Endothelial cell of umbilical vein (primary cell): ENCODE measurements at regions not wholly inside any gene's neighbourhood (a gene's known extent, or its start where the extent isn't known, plus 50 kb on each side); places are given as distances from the start of the nearest gene placed in this dataset.

Source experiments
- BruUV-seq: library from RNA; stranded (reverse); fragments of 400-500 nt; replicated peaks from 2 replicates; lab custom pipeline; 2021; lab: Mats Ljungman, UMichigan
- CTCF ChIA-PET: fragments of 300-600, 350-600 bp; sonication (Branson Sonifier 250); formaldehyde crosslinking; loops from one replicate; lab custom pipeline; 2021; ENCODE audit warnings: antibody characterized with exemption, inconsistent platforms; lab: Charles Lee
- POLR2A ChIA-PET: fragments of 300-600, 350-600 bp; sonication (Branson Sonifier 250); formaldehyde crosslinking; loops from one replicate; lab custom pipeline; 2021; ENCODE audit warnings: antibody characterized with exemption, inconsistent platforms; lab: Charles Lee
- DNase-seq: peaks from one replicate; pipeline ENCODE4 v3.0.0-alpha.2; 2011; ENCODE audit warnings: low read depth, low spot score
- FAIRE-seq: peaks from 2 replicates; lab custom pipeline; 2011; peaks lifted over from hg19 to GRCh38; lab: Jason Lieb, UNC
- H2AFZ ChIP-seq: 2 replicates; pipeline ENCODE4 v1.6.0; 2012; ENCODE audit warnings: low read depth, low read length, control low read depth, inconsistent platforms
- H3K27ac ChIP-seq: 2 replicates; pipeline ENCODE4 v1.5.1; 2011; ENCODE audit warnings: low read depth, mild to moderate bottlenecking, control low read depth, low read length, moderate library complexity; ENCODE audit not compliant: insufficient read depth
- H3K27me3 ChIP-seq, 2 experiments: 2 replicates each; pipeline versions ENCODE4 v1.6.0 to v1.6.1; 2011; ENCODE audit warnings: low read length in 2 of 2, mixed read lengths in 1 of 2; ENCODE audit not compliant: control insufficient read depth in 2 of 2, insufficient read depth in 2 of 2
- H3K36me3 ChIP-seq, 2 experiments: 2 replicates in 1 of 2; 3 replicates in 1 of 2; pipeline ENCODE4 v1.5.1; 2011; ENCODE audit warnings: low read length in 2 of 2, mild to moderate bottlenecking in 1 of 2, moderate library complexity in 1 of 2; ENCODE audit not compliant: control insufficient read depth in 2 of 2, insufficient read depth in 2 of 2; ENCODE audit errors: extremely low read depth in 1 of 2
- H3K4me1 ChIP-seq: 3 replicates; pipeline ENCODE4 v1.5.1; 2011; ENCODE audit warnings: mild to moderate bottlenecking, low read length; ENCODE audit not compliant: control insufficient read depth, insufficient read depth; ENCODE audit errors: extremely low read depth
- H3K4me2 ChIP-seq: 2 replicates; pipeline ENCODE4 v1.6.1; 2011; ENCODE audit warnings: low read length, control low read depth, mixed read lengths; ENCODE audit not compliant: insufficient read depth
- H3K4me3 ChIP-seq, 3 experiments: fragments of 200-600 bp in 1 of 3; sonication (generic), shearing (Covaris generic) in 1 of 3; replicated peaks in 1 of 3; 2 replicates each; pipeline ENCODE4 v1.5.1; 2011 to 2016; ENCODE audit warnings: control low read depth in 3 of 3, low read length in 3 of 3, mild to moderate bottlenecking in 2 of 3, inconsistent platforms in 1 of 3, low read depth in 1 of 3, moderate library complexity in 1 of 3; ENCODE audit not compliant: insufficient read depth in 1 of 3
- H3K79me2 ChIP-seq: 2 replicates; pipeline ENCODE4 v1.6.0; 2012; ENCODE audit warnings: low read length, inconsistent platforms; ENCODE audit not compliant: control insufficient read depth, insufficient read depth
- H3K9ac ChIP-seq: replicated peaks from 2 replicates; pipeline ENCODE3; 2011; ENCODE audit warnings: low read length, control low read depth; ENCODE audit not compliant: insufficient read depth; ENCODE audit errors: extremely low read depth
- H3K9me1 ChIP-seq: replicated peaks from 3 replicates; pipeline ENCODE4 v1.6.0; 2011; ENCODE audit warnings: mild to moderate bottlenecking, low read length; ENCODE audit not compliant: control insufficient read depth, insufficient read depth; ENCODE audit errors: extremely low read depth
- H3K9me3 ChIP-seq: replicated peaks from 2 replicates; pipeline ENCODE4 v1.5.1; 2012; ENCODE audit warnings: low read length, inconsistent platforms; ENCODE audit not compliant: control insufficient read depth, insufficient read depth
- H4K20me1 ChIP-seq: replicated peaks from 2 replicates; pipeline ENCODE3; 2011; ENCODE audit warnings: mild to moderate bottlenecking, low read length; ENCODE audit not compliant: control insufficient read depth, insufficient read depth; ENCODE audit errors: extremely low read depth
- EZH2 ChIP-seq: IDR thresholded peaks from 2 replicates; pipeline ENCODE4 v1.6.1; 2012; ENCODE audit warnings: borderline replicate concordance, low read depth, mild to moderate bottlenecking, moderate library complexity, low read length, inconsistent platforms; ENCODE audit not compliant: severe bottlenecking
- FOS ChIP-seq: IDR thresholded peaks from 2 replicates; pipeline ENCODE4 v1.6.1; 2011; ENCODE audit warnings: mild to moderate bottlenecking, low read length, moderate library complexity, borderline replicate concordance; ENCODE audit not compliant: insufficient read depth
- GATA2 ChIP-seq: IDR thresholded peaks from 2 replicates; pipeline ENCODE4 v1.7.0; 2011; ENCODE audit warnings: low read depth, mild to moderate bottlenecking, moderate library complexity, mixed read lengths, low read length; ENCODE audit not compliant: insufficient read length, insufficient read depth
- JUN ChIP-seq: IDR thresholded peaks from 2 replicates; pipeline ENCODE4 v1.6.1; 2011; ENCODE audit warnings: borderline replicate concordance, low read depth; ENCODE audit not compliant: insufficient read length, insufficient read depth
- MYC ChIP-seq: IDR thresholded peaks from one replicate; pipeline ENCODE4 v1.6.1; 2011; ENCODE audit warnings: mild to moderate bottlenecking, low read depth, low read length
- POLR2A ChIP-seq: IDR thresholded peaks from 2 replicates; pipeline ENCODE4 v1.6.1; 2012; ENCODE audit warnings: low read depth, mild to moderate bottlenecking, control low read depth, low read length
- POLR2AphosphoS5 ChIP-seq: IDR thresholded peaks from 2 replicates; pipeline ENCODE4 v1.6.1; 2012; ENCODE audit warnings: low read depth, mild to moderate bottlenecking, control low read depth, low read length, moderate library complexity; ENCODE audit not compliant: insufficient read depth
- dilution Hi-C: fragments of 300-500 bp; cut with MboI; formaldehyde crosslinking; loops from one replicate; pipeline ENCODE4 v1.15.0; 2019; ENCODE audit warnings: low sequenced_read_pairs; ENCODE audit not compliant: extremely low pct_ligation_motif_present
- intact Hi-C: fragments of 100-400 bp; cut with micrococcal nuclease; formaldehyde crosslinking; loops from one replicate; pipeline ENCODE4 v1.10.0; 2022
- TF ChIP-seq, protein P1 (sequence below), 2 donors: IDR thresholded peaks; 1 replicate in 1 of 2; 2 replicates in 1 of 2; pipeline ENCODE4 v1.5.1; 2011; ENCODE audit warnings: low read length in 2 of 2, mild to moderate bottlenecking in 2 of 2, moderate library complexity in 2 of 2, control low read depth in 1 of 2, inconsistent platforms in 1 of 2, low read depth in 1 of 2; ENCODE audit not compliant: insufficient read depth in 1 of 2; ENCODE audit errors: extremely low read depth in 1 of 2
- TF ChIP-seq, protein P2 (sequence below): IDR thresholded peaks from 2 replicates; pipeline ENCODE4 v1.6.1; 2011; ENCODE audit not compliant: insufficient read depth, insufficient read length

DNA sequence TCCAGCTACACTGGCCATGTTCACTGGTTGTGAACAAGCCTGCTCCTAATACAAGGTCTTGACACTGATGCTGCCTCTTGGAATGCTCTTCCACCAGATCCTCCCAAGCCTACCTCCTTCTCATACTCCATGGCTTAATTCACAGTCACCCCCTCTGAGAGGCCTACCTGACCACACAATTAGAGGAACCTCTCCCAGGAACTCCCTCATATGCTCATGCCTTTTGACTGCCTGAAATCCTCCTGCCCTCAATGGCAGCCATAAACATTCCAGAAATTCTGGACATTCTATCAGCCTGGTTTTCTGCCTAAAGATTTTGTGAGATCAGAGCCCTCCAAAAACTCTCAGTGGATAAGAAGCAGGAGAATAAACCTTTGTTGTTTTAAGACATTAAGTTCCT lies 340.2 kb downstream of the C12orf75 start:
- no peaks in the 10 kb centered on the region for H3K79me2 ChIP-seq
- TF ChIP-seq, protein P1, sequence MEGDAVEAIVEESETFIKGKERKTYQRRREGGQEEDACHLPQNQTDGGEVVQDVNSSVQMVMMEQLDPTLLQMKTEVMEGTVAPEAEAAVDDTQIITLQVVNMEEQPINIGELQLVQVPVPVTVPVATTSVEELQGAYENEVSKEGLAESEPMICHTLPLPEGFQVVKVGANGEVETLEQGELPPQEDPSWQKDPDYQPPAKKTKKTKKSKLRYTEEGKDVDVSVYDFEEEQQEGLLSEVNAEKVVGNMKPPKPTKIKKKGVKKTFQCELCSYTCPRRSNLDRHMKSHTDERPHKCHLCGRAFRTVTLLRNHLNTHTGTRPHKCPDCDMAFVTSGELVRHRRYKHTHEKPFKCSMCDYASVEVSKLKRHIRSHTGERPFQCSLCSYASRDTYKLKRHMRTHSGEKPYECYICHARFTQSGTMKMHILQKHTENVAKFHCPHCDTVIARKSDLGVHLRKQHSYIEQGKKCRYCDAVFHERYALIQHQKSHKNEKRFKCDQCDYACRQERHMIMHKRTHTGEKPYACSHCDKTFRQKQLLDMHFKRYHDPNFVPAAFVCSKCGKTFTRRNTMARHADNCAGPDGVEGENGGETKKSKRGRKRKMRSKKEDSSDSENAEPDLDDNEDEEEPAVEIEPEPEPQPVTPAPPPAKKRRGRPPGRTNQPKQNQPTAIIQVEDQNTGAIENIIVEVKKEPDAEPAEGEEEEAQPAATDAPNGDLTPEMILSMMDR (IDR thresholded peaks at IDR 0.05; ENCODE audit: extremely low read depth in 1 of 2, insufficient read depth in 1 of 2, low read depth in 1 of 2, low read length in 2 of 2) = no peak
- TF ChIP-seq EZH2 = no peak
- TF ChIP-seq FOS = no peak
- no peak for TF ChIP-seq POLR2A
- no peak for TF ChIP-seq GATA2
- no peak for TF ChIP-seq POLR2AphosphoS5
- no peak for TF ChIP-seq MYC
- no peak for TF ChIP-seq JUN
- TF ChIP-seq, protein P2, sequence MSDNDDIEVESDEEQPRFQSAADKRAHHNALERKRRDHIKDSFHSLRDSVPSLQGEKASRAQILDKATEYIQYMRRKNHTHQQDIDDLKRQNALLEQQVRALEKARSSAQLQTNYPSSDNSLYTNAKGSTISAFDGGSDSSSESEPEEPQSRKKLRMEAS = no peak
- H3K27ac ChIP-seq = no peak overlapping the region
- BruUV-seq = no TSS peak
- H3K4me3 ChIP-seq = no peak overlapping the region
- ChIA-PET CTCF (no interaction called here), POLR2A (no interaction called here)
- DNase-seq (no peak), FAIRE-seq (no peak)
- no peaks in the 10 kb centered on the region for H3K4me1 ChIP-seq
- dilution Hi-C loops = no loop called here
- H3K9me3 ChIP-seq = no peaks in the 10 kb centered on the region
- no peaks in the 10 kb centered on the region for H3K27me3 ChIP-seq
- no peak overlapping the region for H2AFZ ChIP-seq
- no peaks in the 10 kb centered on the region for H3K36me3 ChIP-seq
- no peak overlapping the region for H3K4me2 ChIP-seq
- no peaks in the 10 kb centered on the region for H4K20me1 ChIP-seq
- no peaks in the 10 kb centered on the region for H3K9me1 ChIP-seq
- no peak overlapping the region for H3K9ac ChIP-seq
- intact Hi-C loops = no loop called here
